HEK293T (cell line): ENCODE measurements at regions not wholly inside any gene's neighbourhood (a gene's known extent, or its start where the extent isn't known, plus 50 kb on each side); places are given as distances from the start of the nearest gene placed in this dataset.

Source experiments
- FOXM1 ChIP-seq: fragments of 450-650 bp; IDR thresholded peaks from 2 replicates; pipeline ENCODE4 v1.6.1; 2017; ENCODE audit warnings: mild to moderate bottlenecking, borderline replicate concordance
- HDGF ChIP-seq: fragments of 450-650 bp; IDR thresholded peaks from 2 replicates; pipeline ENCODE4 v1.6.1; 2017; ENCODE audit warnings: antibody characterized with exemption, borderline replicate concordance
- PKNOX1 ChIP-seq: fragments of 450-650 bp; IDR thresholded peaks from 2 replicates; pipeline ENCODE4 v1.6.1; 2016
- SUZ12 ChIP-seq: fragments of 450-650 bp; IDR thresholded peaks from 2 replicates; pipeline ENCODE4 v1.6.1; 2016; ENCODE audit warnings: mild to moderate bottlenecking

- TF ChIP-seq PKNOX1 = no peak
- TF ChIP-seq HDGF = no peak
- TF ChIP-seq SUZ12 = no peak
- no peak for TF ChIP-seq FOXM1
Observed at GRCh38 chr22:49024775-49025440, 802.8 kb downstream of the BRD1 start.
